ENCODE measurements at regions not wholly inside any gene's neighbourhood (a gene's known extent, or its start where the extent isn't known, plus 50 kb on each side); places are given as distances from the start of the nearest gene placed in this dataset.

DNA sequence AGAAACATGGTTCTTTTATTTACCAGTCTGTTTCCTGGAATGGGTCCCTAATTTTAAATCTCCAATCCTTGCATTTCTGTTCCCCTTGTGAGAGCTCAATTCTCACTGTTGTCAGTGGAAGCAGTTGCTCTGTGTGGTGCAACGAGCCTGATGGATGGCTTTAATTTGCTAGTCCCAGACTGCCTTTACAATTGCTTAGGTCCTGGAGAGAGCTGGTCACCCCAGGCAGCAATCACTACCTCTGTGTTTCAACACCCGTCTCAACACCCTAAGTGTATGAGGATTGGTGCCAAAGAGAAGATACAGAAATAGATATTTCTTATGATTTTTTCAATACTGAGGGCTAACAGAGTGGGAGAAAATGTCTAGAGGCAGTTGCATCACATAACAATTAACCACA, 873.8 kb downstream of the GLUD2 start:
- Mint-ChIP-seq H3K27ac (no peak overlapping the region), H3K9me3 (ENCODE audit: low read depth) (peaks cover 37% of the 10 kb centered on the region), H3K4me3 (ENCODE audit: low read depth) (no peak overlapping the region), H3K36me3 (ENCODE audit: insufficient read depth) (no peaks in the 10 kb centered on the region), H3K27me3 (no peaks in the 10 kb centered on the region), H3K4me1 (ENCODE audit: low read depth) (no peaks in the 10 kb centered on the region)
- TF ChIP-seq, protein P1, sequence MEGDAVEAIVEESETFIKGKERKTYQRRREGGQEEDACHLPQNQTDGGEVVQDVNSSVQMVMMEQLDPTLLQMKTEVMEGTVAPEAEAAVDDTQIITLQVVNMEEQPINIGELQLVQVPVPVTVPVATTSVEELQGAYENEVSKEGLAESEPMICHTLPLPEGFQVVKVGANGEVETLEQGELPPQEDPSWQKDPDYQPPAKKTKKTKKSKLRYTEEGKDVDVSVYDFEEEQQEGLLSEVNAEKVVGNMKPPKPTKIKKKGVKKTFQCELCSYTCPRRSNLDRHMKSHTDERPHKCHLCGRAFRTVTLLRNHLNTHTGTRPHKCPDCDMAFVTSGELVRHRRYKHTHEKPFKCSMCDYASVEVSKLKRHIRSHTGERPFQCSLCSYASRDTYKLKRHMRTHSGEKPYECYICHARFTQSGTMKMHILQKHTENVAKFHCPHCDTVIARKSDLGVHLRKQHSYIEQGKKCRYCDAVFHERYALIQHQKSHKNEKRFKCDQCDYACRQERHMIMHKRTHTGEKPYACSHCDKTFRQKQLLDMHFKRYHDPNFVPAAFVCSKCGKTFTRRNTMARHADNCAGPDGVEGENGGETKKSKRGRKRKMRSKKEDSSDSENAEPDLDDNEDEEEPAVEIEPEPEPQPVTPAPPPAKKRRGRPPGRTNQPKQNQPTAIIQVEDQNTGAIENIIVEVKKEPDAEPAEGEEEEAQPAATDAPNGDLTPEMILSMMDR (IDR thresholded peaks at IDR 0.05; ENCODE audit: unreplicated experiment) = no peak
- DNase-seq (ENCODE audit: low spot score, unreplicated experiment) = no peak

DNA sequence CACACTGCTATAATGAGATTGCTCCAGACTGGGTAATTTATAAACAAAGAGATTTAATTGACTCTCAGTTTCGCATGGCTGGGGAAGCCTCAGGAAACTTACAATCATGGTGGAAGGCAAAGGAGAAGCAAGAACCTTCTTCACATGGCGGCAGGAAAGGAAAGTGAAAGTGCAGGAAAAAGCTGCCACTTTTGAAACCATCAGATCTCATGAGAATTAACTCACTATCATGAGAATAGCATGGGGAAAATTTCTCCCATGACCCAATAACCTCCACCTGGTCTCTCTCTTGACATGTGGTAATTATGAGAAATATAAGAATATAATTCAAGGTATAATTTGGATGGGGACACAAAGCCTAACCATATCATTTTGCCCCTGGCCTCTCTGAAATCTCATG, 884.2 kb downstream of the GLUD2 start:
- TF ChIP-seq, protein P1 (IDR thresholded peaks at IDR 0.05; ENCODE audit: unreplicated experiment) = no peak
- Mint-ChIP-seq H3K27me3 (no peaks in the 10 kb centered on the region), H3K9me3 (ENCODE audit: low read depth) (peaks cover 36% of the 10 kb centered on the region), H3K4me1 (ENCODE audit: low read depth) (no peaks in the 10 kb centered on the region), H3K36me3 (ENCODE audit: insufficient read depth) (no peaks in the 10 kb centered on the region), H3K27ac (no peak overlapping the region), H3K4me3 (ENCODE audit: low read depth) (no peak overlapping the region)
- DNase-seq (ENCODE audit: low spot score, unreplicated experiment) = no peak

DNA sequence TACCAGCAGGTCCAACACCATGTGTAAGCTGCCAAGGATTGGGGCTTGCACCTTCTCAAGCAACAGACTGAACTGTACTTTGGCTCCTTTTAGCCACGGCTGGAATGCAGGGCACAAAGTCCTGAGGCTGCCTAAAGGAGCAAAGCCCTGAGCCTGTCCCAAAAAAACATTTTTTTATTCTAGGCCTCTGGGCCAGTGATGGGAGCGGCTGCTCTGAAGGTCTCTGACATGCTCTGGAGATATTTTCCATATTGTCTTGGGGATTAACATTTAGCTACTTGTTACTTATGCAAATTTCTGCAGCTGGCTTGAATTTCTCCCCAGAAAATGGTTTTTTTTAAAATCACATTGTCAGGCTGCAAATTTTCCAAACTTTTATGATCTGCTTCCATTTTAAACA, 885.3 kb downstream of the GLUD2 start:
- peaks cover 35% of the 10 kb centered on the region for H3K9me3 Mint-ChIP-seq (ENCODE audit: low read depth)
- H3K27ac Mint-ChIP-seq = no peak overlapping the region
- H3K4me1 Mint-ChIP-seq (ENCODE audit: low read depth) = no peaks in the 10 kb centered on the region
- TF ChIP-seq, protein P1 (IDR thresholded peaks at IDR 0.05; ENCODE audit: unreplicated experiment) = no peak
- H3K4me3 Mint-ChIP-seq (ENCODE audit: low read depth) = no peak overlapping the region
- DNase-seq (ENCODE audit: low spot score, unreplicated experiment) = no peak
- H3K27me3 Mint-ChIP-seq = no peaks in the 10 kb centered on the region
- no peaks in the 10 kb centered on the region for H3K36me3 Mint-ChIP-seq (ENCODE audit: insufficient read depth)

DNA sequence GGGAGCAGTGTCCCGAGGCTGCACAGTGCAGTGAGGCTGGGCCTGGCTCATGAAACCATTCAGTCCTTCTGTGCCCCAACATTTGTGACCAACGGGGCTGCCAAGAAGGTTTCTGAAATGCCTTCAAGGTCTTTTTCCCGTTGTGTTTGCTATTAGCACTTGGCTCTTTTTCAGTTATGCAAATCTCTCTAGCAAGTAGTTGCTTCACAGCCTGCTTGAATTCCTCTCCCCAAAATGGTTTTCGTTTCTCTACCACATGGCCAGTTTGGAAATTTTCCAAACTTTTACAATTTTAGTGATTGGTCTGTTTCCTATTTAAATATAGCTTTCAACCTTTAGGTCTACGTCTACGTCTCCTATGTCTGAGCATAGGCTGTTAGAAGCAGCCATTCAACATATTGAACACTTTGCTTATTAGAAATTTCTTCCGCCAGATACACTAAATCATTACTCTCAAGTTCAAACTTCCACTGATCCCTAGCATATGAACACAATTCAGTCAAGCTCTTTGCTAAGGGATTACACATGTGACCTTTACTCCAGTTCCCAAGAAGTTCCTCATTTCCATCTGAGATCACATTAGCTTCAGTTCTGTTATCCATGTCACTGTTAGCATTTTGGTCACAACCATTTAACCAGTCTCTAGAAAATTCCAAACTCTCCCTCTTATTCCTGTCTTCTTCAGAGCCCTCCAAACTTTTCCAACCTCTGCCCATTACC, 901.8 kb downstream of the GLUD2 start:
- Mint-ChIP-seq H3K27me3 (no peaks in the 10 kb centered on the region), H3K9me3 (ENCODE audit: low read depth) (peaks cover 36% of the 10 kb centered on the region), H3K36me3 (ENCODE audit: insufficient read depth) (no peaks in the 10 kb centered on the region), H3K4me3 (ENCODE audit: low read depth) (no peak overlapping the region), H3K4me1 (ENCODE audit: low read depth) (no peaks in the 10 kb centered on the region), H3K27ac (no peak overlapping the region)
- TF ChIP-seq, protein P1 (IDR thresholded peaks at IDR 0.05; ENCODE audit: unreplicated experiment) = no peak
- no peak for DNase-seq (ENCODE audit: low spot score, unreplicated experiment)

DNA sequence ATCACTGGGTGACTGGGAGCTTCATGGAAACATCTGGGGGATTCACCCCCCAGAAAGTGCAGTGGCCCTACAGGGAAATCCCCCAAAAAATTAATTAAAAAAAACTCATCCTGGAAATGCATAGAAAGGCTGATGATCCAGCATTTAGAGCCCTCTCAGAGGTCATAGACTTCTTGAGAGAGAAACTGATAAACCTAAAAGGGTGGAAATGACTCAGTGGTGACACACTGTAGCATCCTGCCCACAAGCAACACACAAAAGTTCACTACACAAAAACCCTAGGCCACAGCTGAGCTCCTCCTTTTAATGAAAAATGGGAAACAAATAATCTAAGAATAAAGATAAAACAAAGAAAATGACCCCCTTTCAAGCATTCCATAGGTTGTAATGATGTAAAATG, 911.5 kb downstream of the GLUD2 start:
- peaks cover 25% of the 10 kb centered on the region for H3K9me3 Mint-ChIP-seq (ENCODE audit: low read depth)
- DNase-seq (ENCODE audit: low spot score, unreplicated experiment) = no peak
- TF ChIP-seq, protein P1 (IDR thresholded peaks at IDR 0.05; ENCODE audit: unreplicated experiment) = no peak
- H3K4me1 Mint-ChIP-seq (ENCODE audit: low read depth) = no peaks in the 10 kb centered on the region
- H3K4me3 Mint-ChIP-seq (ENCODE audit: low read depth) = no peak overlapping the region
- H3K27me3 Mint-ChIP-seq = no peaks in the 10 kb centered on the region
- H3K27ac Mint-ChIP-seq = no peak overlapping the region
- H3K36me3 Mint-ChIP-seq (ENCODE audit: insufficient read depth) = no peaks in the 10 kb centered on the region

Measured in progenitor cell of endocrine pancreas (in vitro differentiated cells).